CD4-positive, alpha-beta T cell treated with Interleukin-1 beta for 1 hour (primary cell): ENCODE measurements at regions not wholly inside any gene's neighbourhood (a gene's known extent, or its start where the extent isn't known, plus 50 kb on each side); places are given as distances from the start of the nearest gene placed in this dataset.
"Not testable (repeated sequence)": the region's sequence is repeated elsewhere in the genome, so short reads cannot be mapped to it uniquely, and the experiment has no call there.

Source experiments
- DNase-seq, 2 donors: peaks; one replicate each; pipeline ENCODE4 v3.0.0-alpha.2; 2020 to 2022

- not testable (repeated sequence) for DNase-seq
Observed at GRCh38 chr1:145475962-145476361, 50.6 kb upstream of the NBPF20 start.

GRCh38 chr1:145475369-145475915, 50.0 kb upstream of the NBPF20 start:
- not testable (repeated sequence) for DNase-seq
